Astrocyte (in vitro differentiated cells and primary cell): ENCODE measurements at regions not wholly inside any gene's neighbourhood (a gene's known extent, or its start where the extent isn't known, plus 50 kb on each side); places are given as distances from the start of the nearest gene placed in this dataset.

Source experiments
- DNase-seq: peaks from one replicate; pipeline ENCODE4 v3.0.0-alpha.2; 2010; ENCODE audit warnings: low read depth
- FAIRE-seq: peaks from 2 replicates; lab custom pipeline; 2011; peaks lifted over from hg19 to GRCh38; lab: Jason Lieb, UNC
- H2AFZ ChIP-seq: 2 replicates; pipeline ENCODE4 v1.6.0; 2012; ENCODE audit warnings: low read depth, low read length, inconsistent platforms
- H3K27ac ChIP-seq: 2 replicates; pipeline ENCODE4 v1.5.1; 2011; ENCODE audit warnings: low read depth, low read length, inconsistent platforms
- H3K27me3 ChIP-seq: 2 replicates; pipeline ENCODE4 v1.6.0; 2011; ENCODE audit warnings: low read length, inconsistent platforms; ENCODE audit not compliant: insufficient read depth
- H3K36me3 ChIP-seq: 2 replicates; pipeline ENCODE4 v1.5.1; 2011; ENCODE audit warnings: low read length, inconsistent platforms; ENCODE audit not compliant: insufficient read depth
- H3K4me1 ChIP-seq: 2 replicates; pipeline ENCODE4 v1.5.1; 2011; ENCODE audit warnings: low read length, inconsistent platforms; ENCODE audit not compliant: insufficient read depth
- H3K4me2 ChIP-seq: 2 replicates; pipeline ENCODE4 v1.6.0; 2012; ENCODE audit warnings: low read length, inconsistent platforms
- H3K4me3 ChIP-seq: 2 replicates; pipeline ENCODE4 v1.5.1; 2011; ENCODE audit warnings: low read depth, mild to moderate bottlenecking, low read length, inconsistent platforms; ENCODE audit not compliant: insufficient read depth
- H3K79me2 ChIP-seq: 2 replicates; pipeline ENCODE4 v1.6.0; 2012; ENCODE audit warnings: mild to moderate bottlenecking, low read length, inconsistent platforms; ENCODE audit not compliant: insufficient read depth
- H3K9ac ChIP-seq: 2 replicates; pipeline ENCODE4 v1.6.0; 2012; ENCODE audit warnings: mild to moderate bottlenecking, low read length, inconsistent platforms
- H3K9me3 ChIP-seq: 2 replicates; pipeline ENCODE4 v1.5.1; 2012; ENCODE audit warnings: low read depth, mild to moderate bottlenecking, low read length, inconsistent platforms; ENCODE audit not compliant: insufficient read depth
- H4K20me1 ChIP-seq: 2 replicates; pipeline ENCODE4 v1.6.0; 2012; ENCODE audit warnings: low read length, inconsistent platforms; ENCODE audit not compliant: insufficient read depth
- H3K27ac Mint-ChIP-seq: one replicate; pipeline ENCODE4 v1.8.0; 2021; ENCODE audit warnings: mild to moderate bottlenecking, mixed read lengths; ENCODE audit not compliant: unreplicated experiment
- H3K27me3 Mint-ChIP-seq: one replicate; pipeline ENCODE4 v1.8.0; 2021; ENCODE audit warnings: low read depth, mixed read lengths; ENCODE audit not compliant: unreplicated experiment
- H3K36me3 Mint-ChIP-seq: one replicate; pipeline ENCODE4 v1.8.0; 2021; ENCODE audit warnings: low read depth, mixed read lengths; ENCODE audit not compliant: unreplicated experiment
- H3K4me1 Mint-ChIP-seq: one replicate; pipeline ENCODE4 v1.8.0; 2021; ENCODE audit warnings: low read depth, mixed read lengths; ENCODE audit not compliant: unreplicated experiment
- H3K4me3 Mint-ChIP-seq: one replicate; pipeline ENCODE4 v1.8.0; 2021; ENCODE audit warnings: mild to moderate bottlenecking, moderate library complexity, mixed read lengths; ENCODE audit not compliant: unreplicated experiment
- H3K9me3 Mint-ChIP-seq: one replicate; pipeline ENCODE4 v1.8.0; 2021; ENCODE audit warnings: mild to moderate bottlenecking, mixed read lengths; ENCODE audit not compliant: unreplicated experiment
- EZH2 ChIP-seq: IDR thresholded peaks from 2 replicates; pipeline ENCODE4 v1.6.1; 2012; ENCODE audit warnings: mild to moderate bottlenecking, low read length, inconsistent platforms; ENCODE audit not compliant: insufficient read depth
- TF ChIP-seq, protein P1 (sequence below): IDR thresholded peaks from 2 replicates; pipeline ENCODE4 v1.5.1; 2011; ENCODE audit warnings: low read depth, mild to moderate bottlenecking, inconsistent platforms, low read length, moderate library complexity; ENCODE audit not compliant: insufficient read depth

DNA sequence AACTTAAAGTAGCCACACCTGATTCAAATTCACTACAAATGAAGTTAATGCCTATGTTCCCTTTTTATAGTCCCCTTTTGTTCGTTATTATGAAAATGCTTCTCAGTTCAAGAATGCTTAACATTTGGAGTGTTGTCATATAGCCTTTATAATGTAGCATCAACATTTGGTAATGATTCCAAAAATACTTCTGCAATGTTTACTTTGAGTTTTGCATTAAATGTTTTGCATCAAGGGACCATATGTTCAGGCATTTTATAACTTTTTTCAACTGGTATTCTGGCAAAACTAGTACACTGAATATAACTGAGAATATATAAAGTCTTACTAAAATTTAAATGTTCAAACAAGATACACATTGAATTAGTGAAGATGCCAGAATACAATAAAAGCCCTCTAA is 209.6 kb upstream of the SLC16A7 start:
- Histone ChIP-seq H2AFZ (no peak overlapping the region), H3K4me2 (no peak overlapping the region), H4K20me1 (no peaks in the 10 kb centered on the region), H3K27me3 (no peaks in the 10 kb centered on the region), H3K27ac (no peak overlapping the region), H3K4me3 (no peak overlapping the region), H3K4me1 (no peaks in the 10 kb centered on the region), H3K9ac (no peak overlapping the region), H3K9me3 (no peaks in the 10 kb centered on the region), H3K79me2 (no peaks in the 10 kb centered on the region), H3K36me3 (no peaks in the 10 kb centered on the region)
- Mint-ChIP-seq H3K27me3 (no peaks in the 10 kb centered on the region), H3K9me3 (no peaks in the 10 kb centered on the region), H3K4me1 (no peaks in the 10 kb centered on the region), H3K36me3 (no peaks in the 10 kb centered on the region), H3K4me3 (no peak overlapping the region), H3K27ac (no peak overlapping the region)
- FAIRE-seq = no peak
- DNase-seq = no peak
- TF ChIP-seq EZH2 = no peak
- TF ChIP-seq, protein P1, sequence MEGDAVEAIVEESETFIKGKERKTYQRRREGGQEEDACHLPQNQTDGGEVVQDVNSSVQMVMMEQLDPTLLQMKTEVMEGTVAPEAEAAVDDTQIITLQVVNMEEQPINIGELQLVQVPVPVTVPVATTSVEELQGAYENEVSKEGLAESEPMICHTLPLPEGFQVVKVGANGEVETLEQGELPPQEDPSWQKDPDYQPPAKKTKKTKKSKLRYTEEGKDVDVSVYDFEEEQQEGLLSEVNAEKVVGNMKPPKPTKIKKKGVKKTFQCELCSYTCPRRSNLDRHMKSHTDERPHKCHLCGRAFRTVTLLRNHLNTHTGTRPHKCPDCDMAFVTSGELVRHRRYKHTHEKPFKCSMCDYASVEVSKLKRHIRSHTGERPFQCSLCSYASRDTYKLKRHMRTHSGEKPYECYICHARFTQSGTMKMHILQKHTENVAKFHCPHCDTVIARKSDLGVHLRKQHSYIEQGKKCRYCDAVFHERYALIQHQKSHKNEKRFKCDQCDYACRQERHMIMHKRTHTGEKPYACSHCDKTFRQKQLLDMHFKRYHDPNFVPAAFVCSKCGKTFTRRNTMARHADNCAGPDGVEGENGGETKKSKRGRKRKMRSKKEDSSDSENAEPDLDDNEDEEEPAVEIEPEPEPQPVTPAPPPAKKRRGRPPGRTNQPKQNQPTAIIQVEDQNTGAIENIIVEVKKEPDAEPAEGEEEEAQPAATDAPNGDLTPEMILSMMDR = no peak

DNA sequence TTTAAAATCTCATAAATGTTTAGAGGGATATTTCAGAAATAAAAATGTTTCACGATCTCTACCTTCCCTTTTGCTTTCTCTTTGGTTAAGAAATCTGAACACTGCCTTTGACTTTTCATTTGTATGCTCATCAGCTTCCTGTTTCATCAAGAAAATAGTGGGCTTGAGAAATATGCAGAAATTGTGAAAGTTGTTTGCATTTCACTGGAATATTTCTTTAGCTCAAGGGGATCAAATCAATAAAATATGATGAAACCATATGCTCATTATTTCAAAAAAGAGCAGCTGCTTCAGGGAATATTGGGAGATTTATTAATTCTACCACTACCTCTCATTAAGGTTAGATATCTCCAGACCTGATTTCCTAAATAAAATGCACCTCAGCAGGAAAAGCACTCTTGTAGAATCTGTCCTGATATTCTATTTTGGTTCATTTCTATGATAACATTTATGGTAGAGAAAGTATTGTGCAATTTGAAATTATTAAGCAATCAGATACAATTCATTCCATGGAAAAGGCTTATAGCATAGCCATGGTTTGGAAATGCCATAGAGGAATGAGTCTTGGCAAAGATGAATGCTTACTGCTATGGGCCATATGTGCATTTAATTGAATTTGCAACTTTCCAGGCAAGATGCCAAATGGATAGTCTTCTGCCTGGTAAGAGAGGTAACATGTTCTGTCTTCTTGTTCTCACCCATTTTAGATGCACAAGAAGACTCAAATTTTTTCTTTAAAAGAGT is 212.6 kb upstream of the SLC16A7 start:
- H4K20me1 ChIP-seq = no peaks in the 10 kb centered on the region
- H3K27ac Mint-ChIP-seq = no peak overlapping the region
- TF ChIP-seq, protein P1 = no peak
- no peak for TF ChIP-seq EZH2
- H3K27me3 Mint-ChIP-seq = no peaks in the 10 kb centered on the region
- H3K4me3 Mint-ChIP-seq = no peak overlapping the region
- H3K9ac ChIP-seq = no peak overlapping the region
- FAIRE-seq (no peak), DNase-seq (peak; percentile 12)
- H3K27me3 ChIP-seq = no peaks in the 10 kb centered on the region
- H3K36me3 Mint-ChIP-seq = no peaks in the 10 kb centered on the region
- H3K4me1 Mint-ChIP-seq = no peaks in the 10 kb centered on the region
- H3K79me2 ChIP-seq = no peaks in the 10 kb centered on the region
- H3K36me3 ChIP-seq = no peaks in the 10 kb centered on the region
- H3K9me3 Mint-ChIP-seq = no peaks in the 10 kb centered on the region
- H3K4me3 ChIP-seq = no peak overlapping the region
- H3K9me3 ChIP-seq = no peaks in the 10 kb centered on the region
- no peak overlapping the region for H3K4me2 ChIP-seq
- H2AFZ ChIP-seq = no peak overlapping the region
- H3K27ac ChIP-seq = no peak overlapping the region
- no peaks in the 10 kb centered on the region for H3K4me1 ChIP-seq

DNA sequence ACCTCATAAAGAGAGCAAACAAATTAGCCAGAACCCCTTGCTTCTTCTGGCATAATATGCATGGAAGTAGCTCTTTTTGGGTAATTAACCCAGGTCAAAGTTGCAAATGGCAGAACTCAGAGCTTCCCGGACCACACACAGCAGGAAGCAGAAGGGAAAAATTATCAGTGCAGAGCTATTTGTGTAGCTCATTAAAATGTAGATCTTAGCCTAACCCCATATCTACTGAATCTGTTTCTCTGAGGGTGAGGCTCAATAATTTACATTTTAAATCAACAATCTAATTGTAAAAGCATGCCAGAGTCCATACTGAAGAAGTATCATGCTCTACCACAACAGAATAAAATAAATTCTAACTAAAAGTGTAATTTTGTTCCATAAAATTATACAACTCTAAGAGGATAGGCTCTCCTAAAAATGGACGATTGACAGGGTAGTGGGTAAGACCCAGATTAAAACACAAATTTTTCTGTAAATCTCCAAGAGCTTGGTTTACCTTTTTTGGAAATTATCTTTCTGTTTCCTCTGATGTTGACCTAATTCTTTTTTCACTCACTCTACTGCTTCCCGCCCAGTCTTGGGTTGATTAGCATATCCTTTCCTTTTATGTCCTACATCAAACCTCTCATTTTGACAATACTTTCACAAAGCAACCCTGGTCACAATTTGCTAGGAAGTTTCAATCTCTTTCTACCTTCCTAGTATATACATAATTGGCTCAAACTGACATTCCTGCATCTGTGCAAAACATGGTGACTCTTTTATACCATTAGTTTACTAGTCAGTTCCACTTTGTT is 213.3 kb upstream of the SLC16A7 start:
- Histone ChIP-seq H3K4me1 (no peaks in the 10 kb centered on the region), H3K4me2 (no peak overlapping the region), H3K9ac (no peak overlapping the region), H3K36me3 (no peaks in the 10 kb centered on the region), H3K9me3 (no peaks in the 10 kb centered on the region), H3K27ac (no peak overlapping the region), H4K20me1 (no peaks in the 10 kb centered on the region), H3K79me2 (no peaks in the 10 kb centered on the region), H3K4me3 (no peak overlapping the region), H2AFZ (no peak overlapping the region), H3K27me3 (no peaks in the 10 kb centered on the region)
- no peaks in the 10 kb centered on the region for H3K9me3 Mint-ChIP-seq
- H3K36me3 Mint-ChIP-seq = no peaks in the 10 kb centered on the region
- no peak overlapping the region for H3K4me3 Mint-ChIP-seq
- no peaks in the 10 kb centered on the region for H3K27me3 Mint-ChIP-seq
- H3K4me1 Mint-ChIP-seq = no peaks in the 10 kb centered on the region
- TF ChIP-seq EZH2 = no peak
- TF ChIP-seq, protein P1 = no peak
- H3K27ac Mint-ChIP-seq = no peak overlapping the region
- FAIRE-seq = no peak
- DNase-seq = no peak
